Sigmoid colon (tissue), 6 donors: ENCODE measurements at regions not wholly inside any gene's neighbourhood (a gene's known extent, or its start where the extent isn't known, plus 50 kb on each side); places are given as distances from the start of the nearest gene placed in this dataset.
A peak's percentile ranks its signal among the peaks of the same experiment; 100 is the strongest.

Source experiments
- DNase-seq: peaks from one replicate; pipeline ENCODE4 v3.0.0-alpha.2; 2019
- H3K27ac ChIP-seq, 4 donors: fragments of 200-600 bp; sonication (generic); one replicate each; pipeline ENCODE4 v1.5.1; 2016 to 2019; ENCODE audit warnings: mild to moderate bottlenecking in 1 of 4
- H3K27me3 ChIP-seq, 3 donors: fragments of 200-600 bp; sonication (generic); one replicate each; pipeline ENCODE4 v1.5.1; 2019; ENCODE audit warnings: mild to moderate bottlenecking in 1 of 3
- H3K36me3 ChIP-seq, 4 donors: fragments of 200-600 bp; sonication (generic); one replicate each; pipeline ENCODE4 v1.5.1; 2016 to 2019
- H3K4me1 ChIP-seq, 4 donors: fragments of 200-600 bp; sonication (generic); one replicate each; pipeline ENCODE4 v1.5.1; 2017 to 2019
- H3K4me3 ChIP-seq, 4 donors: fragments of 200-600 bp; sonication (generic); one replicate each; pipeline ENCODE4 v1.5.1; 2017 to 2019; ENCODE audit warnings: mild to moderate bottlenecking in 2 of 4, moderate library complexity in 1 of 4
- H3K9me3 ChIP-seq, 4 donors: fragments of 200-600 bp in 3 of 4; sonication (generic) in 3 of 4; one replicate each; pipeline versions ENCODE4 v1.5.1 to v1.6.1; 2013 to 2019
- CTCF ChIP-seq, 4 experiments: fragments of 450-650 bp in 3 of 4; fragments of 200-600 bp in 1 of 4; IDR thresholded peaks; one replicate each; pipeline ENCODE4 v1.5.1; 2016 to 2019; ENCODE audit warnings: antibody characterized with exemption in 4 of 4, mild to moderate bottlenecking in 3 of 4, moderate library complexity in 2 of 4
- EP300 ChIP-seq, 4 donors: sonication (generic); formaldehyde crosslinking; IDR thresholded peaks; one replicate each; pipeline ENCODE4 v1.6.1; 2017; ENCODE audit warnings: antibody characterized with exemption in 4 of 4
- POLR2A ChIP-seq, 2 donors: fragments of 450-650 bp; IDR thresholded peaks; one replicate each; pipeline ENCODE4 v1.6.1; 2016; ENCODE audit warnings: antibody characterized with exemption in 2 of 2, mild to moderate bottlenecking in 2 of 2, moderate library complexity in 2 of 2
- POLR2AphosphoS5 ChIP-seq, 4 donors: sonication (generic); formaldehyde crosslinking; IDR thresholded peaks; one replicate each; pipeline ENCODE4 v1.6.1; 2017; ENCODE audit warnings: antibody characterized with exemption in 4 of 4
- WGBS, 2 donors: extraction: QIAGEN DNeasy Blood & Tissue Kit; methylation state at CpG; one replicate each; pipeline ENCODE4 v1.1.7; 2013; 5-methylcytosine and 5-hydroxymethylcytosine counted together
- intact Hi-C: fragments of 100-400 bp; cut with DNase I; formaldehyde crosslinking; loops from one replicate; pipeline ENCODE4 v1.15.1; 2023
- donor health status: healthy with polysubstance abuse.
- donor health status: healthy.

- peak; percentile 69 for DNase-seq
- intact Hi-C loops = no loop called here
- no peak overlapping the region for H3K4me3 ChIP-seq
- no peak overlapping the region for H3K27ac ChIP-seq
- H3K9me3 ChIP-seq = no peaks in the 10 kb centered on the region
- peaks cover 0 to 15% (median 9%) of the 10 kb centered on the region in 4 donors for H3K4me1 ChIP-seq
- WGBS, 2 donors = 70 to 90% methylated on average over 5 of the region's 5 CpGs
- no peaks in the 10 kb centered on the region for H3K36me3 ChIP-seq
- no peak for TF ChIP-seq CTCF (IDR thresholded peaks at IDR 0.05)
- peak in 2 of 4 donors; percentile 18 to 35 for TF ChIP-seq POLR2AphosphoS5 (IDR thresholded peaks at IDR 0.05)
- no peak for TF ChIP-seq POLR2A (IDR thresholded peaks at IDR 0.05)
- TF ChIP-seq EP300 (IDR thresholded peaks at IDR 0.05) = no peak
- H3K27me3 ChIP-seq = no peaks in the 10 kb centered on the region
Measured at GRCh38 chr2:19480673-19481072, 122.2 kb upstream of the OSR1 start.

DNA sequence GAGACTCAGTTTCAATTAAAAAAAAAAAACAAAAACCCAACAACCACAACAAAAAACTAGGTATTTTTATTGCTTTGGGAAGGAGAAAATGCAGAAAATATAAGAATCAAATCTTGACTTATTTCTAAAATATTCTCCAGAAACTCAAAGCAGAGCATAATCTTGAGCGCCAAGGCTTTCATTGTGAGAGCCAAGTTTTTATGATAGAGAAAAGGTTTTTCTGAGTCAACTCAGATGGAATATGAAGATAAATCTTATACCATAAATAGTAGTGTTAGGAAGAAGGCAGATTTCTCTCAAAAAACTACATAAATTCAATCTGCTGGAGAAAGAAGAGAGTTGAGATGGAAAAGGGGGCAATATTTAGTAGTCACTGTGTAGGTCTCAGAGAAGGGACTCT is 121.2 kb upstream of the OSR1 start:
- DNase-seq = no peak
- intact Hi-C loops = no loop called here
- Histone ChIP-seq H3K9me3 (no peaks in the 10 kb centered on the region), H3K4me3 (no peak overlapping the region), H3K27ac (no peak overlapping the region), H3K36me3 (no peaks in the 10 kb centered on the region), H3K4me1 (peaks cover 0 to 19% (median 13%) of the 10 kb centered on the region in 4 donors), H3K27me3 (no peaks in the 10 kb centered on the region)
- TF ChIP-seq POLR2AphosphoS5 (IDR thresholded peaks at IDR 0.05) (no peak), CTCF (IDR thresholded peaks at IDR 0.05) (no peak), POLR2A (IDR thresholded peaks at IDR 0.05) (no peak), EP300 (IDR thresholded peaks at IDR 0.05) (no peak)
- WGBS, 2 donors = 95 to 100% methylated on average over 1 of the region's 1 CpG

- no peak for DNase-seq
- Histone ChIP-seq H3K4me3 (no peak overlapping the region), H3K4me1 (peaks cover 0 to 25% (median 19%) of the 10 kb centered on the region in 4 donors), H3K36me3 (no peaks in the 10 kb centered on the region), H3K9me3 (no peaks in the 10 kb centered on the region), H3K27ac (no peak overlapping the region), H3K27me3 (no peaks in the 10 kb centered on the region)
- TF ChIP-seq POLR2AphosphoS5 (IDR thresholded peaks at IDR 0.05) = no peak
- TF ChIP-seq POLR2A (IDR thresholded peaks at IDR 0.05) = no peak
- no peak for TF ChIP-seq EP300 (IDR thresholded peaks at IDR 0.05)
- TF ChIP-seq CTCF (IDR thresholded peaks at IDR 0.05) = no peak
- 81% methylated on average over 1 of the region's 1 CpG for WGBS, 2 donors
- intact Hi-C loops = no loop called here
Measured at GRCh38 chr2:19478409-19478808, 120.0 kb upstream of the OSR1 start.

GRCh38 chr2:19476327-19476726 is 117.9 kb upstream of the OSR1 start:
- DNase-seq = no peak
- TF ChIP-seq EP300 (IDR thresholded peaks at IDR 0.05) = no peak
- TF ChIP-seq CTCF (IDR thresholded peaks at IDR 0.05) = no peak
- TF ChIP-seq POLR2A (IDR thresholded peaks at IDR 0.05) = no peak
- TF ChIP-seq POLR2AphosphoS5 (IDR thresholded peaks at IDR 0.05) = no peak
- Histone ChIP-seq H3K27me3 (no peaks in the 10 kb centered on the region), H3K36me3 (no peaks in the 10 kb centered on the region), H3K27ac (no peak overlapping the region), H3K4me1 (peaks cover 0 to 27% (median 19%) of the 10 kb centered on the region in 4 donors), H3K9me3 (no peaks in the 10 kb centered on the region), H3K4me3 (no peak overlapping the region)
- intact Hi-C loops = no loop called here
- 84 to 87% methylated on average over 2 of the region's 2 CpGs for WGBS, 2 donors

DNA sequence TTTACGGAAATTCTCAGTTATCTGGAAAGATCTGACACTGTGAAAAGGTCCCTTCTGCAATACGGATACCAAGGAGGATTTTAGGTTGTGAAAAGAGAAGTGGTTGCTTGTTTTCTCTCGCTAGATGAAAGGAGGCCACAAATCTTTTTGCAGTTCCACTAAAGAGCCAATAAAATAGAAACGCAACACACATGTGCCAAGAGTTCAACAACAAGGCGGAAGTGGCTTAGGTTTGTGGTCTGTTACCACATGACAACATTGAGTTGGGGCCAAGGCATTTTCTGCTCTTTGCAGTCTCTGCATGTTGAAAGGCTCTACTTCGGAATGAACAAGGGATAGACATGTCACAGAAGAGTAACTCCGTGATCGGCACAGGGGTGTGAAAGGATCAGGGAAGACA is 115.7 kb upstream of the OSR1 start:
- WGBS, 2 donors = 37 to 76% methylated on average over 8 of the region's 8 CpGs
- intact Hi-C loops = no loop called here
- H3K4me3 ChIP-seq = no peak overlapping the region
- no peak overlapping the region for H3K27ac ChIP-seq
- H3K27me3 ChIP-seq = no peaks in the 10 kb centered on the region
- no peaks in the 10 kb centered on the region for H3K9me3 ChIP-seq
- DNase-seq = peak; percentile 68
- no peaks in the 10 kb centered on the region for H3K36me3 ChIP-seq
- H3K4me1 ChIP-seq = peaks cover 0 to 24% (median 19%) of the 10 kb centered on the region in 4 donors
- TF ChIP-seq POLR2AphosphoS5 (IDR thresholded peaks at IDR 0.05) (peak in 2 of 4 donors; percentile 15 to 27), POLR2A (IDR thresholded peaks at IDR 0.05) (no peak), CTCF (IDR thresholded peaks at IDR 0.05) (no peak), EP300 (IDR thresholded peaks at IDR 0.05) (no peak)
